Embryonic facial prominence (tissue), 1 donor: ENCODE measurements at regions not wholly inside any gene's neighbourhood (a gene's known extent, or its start where the extent isn't known, plus 50 kb on each side); places are given as distances from the start of the nearest gene placed in this dataset.
"Not testable (repeated sequence)": the region's sequence is repeated elsewhere in the genome, so short reads cannot be mapped to it uniquely, and the experiment has no call there.

Experiments
- DNase-seq: peaks from one replicate; pipeline ENCODE4 v3.0.0-alpha.2; 2016; ENCODE audit errors: extremely low spot score

DNA sequence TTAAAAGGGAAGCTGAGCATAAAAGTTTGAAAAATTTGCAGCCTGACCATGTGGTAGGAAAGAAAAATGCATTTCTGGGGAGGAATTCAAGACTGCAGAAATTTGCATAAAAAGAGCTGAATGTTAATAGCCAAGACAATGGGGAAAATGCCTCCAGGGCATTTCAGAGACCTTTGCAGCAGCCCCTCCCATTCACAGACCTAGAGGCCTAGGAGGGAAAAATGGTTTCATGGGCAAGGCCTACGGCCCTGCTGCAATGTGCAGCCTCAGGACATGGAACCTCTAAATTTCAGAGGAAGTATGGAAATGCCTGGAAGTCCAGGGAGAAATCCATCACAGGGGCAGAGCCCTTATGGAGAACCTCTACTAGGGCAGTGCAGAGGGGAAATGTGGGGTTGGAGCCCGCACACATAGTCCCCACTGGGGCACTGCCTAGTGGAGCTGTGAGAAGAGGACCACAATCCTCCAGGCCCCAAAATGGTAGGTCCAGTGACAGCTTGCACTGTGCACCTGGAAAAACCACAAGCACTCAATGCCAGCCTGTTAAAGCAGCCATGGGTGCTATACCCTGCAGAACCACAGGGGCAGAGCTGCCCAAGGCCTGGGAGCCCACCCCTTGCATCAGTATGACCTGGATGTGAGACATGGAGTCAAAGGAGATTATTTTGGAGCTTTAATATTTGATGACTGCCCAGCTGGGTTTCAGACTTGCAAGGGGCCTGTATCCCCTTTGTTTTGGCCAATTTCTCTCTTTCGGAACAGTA, 243.8 kb downstream of the DNAJB9 start:
- DNase-seq, result no peak

GRCh38 chr7:108815815-108816214, 246.1 kb downstream of the DNAJB9 start:
- DNase-seq, result no peak

DNA sequence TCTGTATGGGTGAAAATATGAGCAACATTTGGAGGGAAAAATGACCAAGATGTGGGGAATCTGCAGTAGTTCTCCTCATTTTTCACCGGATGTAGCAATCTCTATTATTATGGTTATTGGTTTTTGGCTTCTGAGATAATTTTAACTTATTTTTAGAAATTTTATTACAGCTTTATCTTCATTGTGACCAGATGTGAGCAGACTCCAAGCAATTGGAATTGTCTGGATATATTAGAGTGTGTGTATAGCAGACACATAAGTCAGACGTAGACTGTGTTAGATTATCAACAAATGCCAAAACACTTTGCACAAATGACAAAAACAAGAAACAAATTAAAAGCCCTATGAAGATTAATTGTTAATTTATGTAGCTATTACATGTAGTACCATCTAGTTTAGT, 249.1 kb downstream of the DNAJB9 start:
- DNase-seq, result no peak

DNA sequence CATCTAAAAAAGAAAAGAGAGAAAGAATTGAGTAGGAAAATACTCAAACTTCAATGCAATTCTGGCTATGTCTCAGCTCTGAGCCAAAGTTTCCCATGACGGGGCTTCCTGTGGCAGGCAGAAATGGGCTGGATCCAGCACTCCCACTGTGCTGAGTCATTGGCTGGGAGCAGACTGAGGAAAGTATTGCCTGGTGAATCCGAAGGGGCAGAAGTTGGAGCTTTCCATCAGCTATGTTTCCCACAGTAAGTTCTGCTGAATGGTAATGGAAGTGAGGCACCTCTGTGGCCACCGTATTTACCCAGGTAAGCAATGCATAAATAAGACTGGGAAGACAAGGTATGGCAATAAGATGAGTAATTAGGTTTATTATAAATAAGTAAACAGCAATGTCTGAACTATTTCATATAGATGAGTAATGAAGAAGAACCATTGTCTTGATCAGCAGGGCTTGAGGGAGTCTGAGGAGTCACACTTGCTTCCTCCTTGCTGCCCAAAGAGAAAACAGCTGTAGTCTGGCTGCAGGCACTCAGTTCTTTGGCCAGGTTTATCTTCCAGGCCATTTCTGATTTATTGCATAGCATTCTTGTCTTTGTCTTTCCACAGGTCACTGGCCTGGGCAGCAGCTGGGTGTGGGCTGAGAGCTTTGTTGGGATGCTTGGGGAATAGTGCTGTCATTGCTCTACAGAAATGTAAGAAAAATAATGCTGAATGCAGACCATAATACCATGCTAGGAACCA, 255.3 kb downstream of the DNAJB9 start:
- no peak for DNase-seq

DNA sequence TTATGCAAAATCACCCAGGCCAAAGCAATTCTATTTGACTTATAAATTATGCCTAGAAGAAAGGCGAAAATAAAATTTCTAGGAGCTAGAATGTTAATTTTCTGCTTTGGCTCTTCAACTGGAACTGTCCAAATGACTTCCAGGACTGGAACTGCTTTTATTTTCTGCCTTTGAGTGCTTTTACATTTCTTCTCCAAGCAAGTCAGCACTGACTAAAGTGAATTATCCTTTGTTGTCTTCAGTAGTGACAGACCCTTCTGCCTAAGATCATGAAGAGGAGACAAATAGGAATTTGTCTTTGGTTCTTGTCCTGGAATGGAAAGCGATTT, 255.9 kb downstream of the DNAJB9 start:
- DNase-seq, result no peak

- DNase-seq, result no peak
Observed at GRCh38 chr7:108836256-108836655, 266.6 kb downstream of the DNAJB9 start.

DNA sequence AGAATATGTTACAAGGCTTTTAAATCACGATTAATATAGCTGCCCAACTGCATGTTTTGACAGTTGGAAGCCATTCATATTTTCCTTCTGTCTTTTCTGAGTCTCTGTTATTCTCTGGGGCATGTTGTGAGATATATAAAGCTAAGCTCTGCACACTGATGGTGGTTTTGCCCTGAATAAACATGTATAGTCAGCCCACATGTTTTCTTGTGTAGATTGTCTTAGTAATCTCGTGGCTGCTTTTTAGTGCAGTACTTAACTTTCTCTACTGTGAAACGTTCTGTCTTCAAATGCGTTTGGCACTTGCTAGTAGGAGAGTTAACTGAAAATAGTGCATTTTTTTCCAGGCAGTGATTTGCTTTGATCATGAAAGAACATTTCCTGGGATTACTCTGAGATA, 268.5 kb downstream of the DNAJB9 start:
- DNase-seq, result no peak

GRCh38 chr7:108839076-108839475, 269.4 kb downstream of the DNAJB9 start:
- no peak for DNase-seq

GRCh38 chr7:108845951-108846350, 276.3 kb downstream of the DNAJB9 start:
- no peak for DNase-seq

- DNase-seq, result no peak
Observed at GRCh38 chr7:108846471-108846870, 276.8 kb downstream of the DNAJB9 start.

DNA sequence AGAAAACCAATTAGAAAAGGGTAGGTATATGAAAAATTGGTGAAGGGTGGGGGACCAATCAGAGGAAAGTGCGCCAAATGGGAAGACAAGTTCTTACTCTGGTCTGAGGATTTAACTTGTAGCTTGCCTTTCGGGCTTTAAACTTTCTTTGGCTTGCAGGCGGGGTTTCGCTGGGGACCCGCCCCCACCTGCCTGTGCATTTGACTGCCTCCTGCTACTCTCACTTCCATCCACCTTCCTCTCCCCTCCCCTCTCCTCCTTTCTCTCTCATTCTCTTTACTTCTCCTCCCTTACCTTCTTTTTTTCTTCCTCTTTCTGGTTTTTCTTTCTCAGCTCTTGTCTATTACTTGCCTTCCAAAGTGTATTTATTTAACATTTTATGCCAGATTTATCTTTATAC, 278.8 kb downstream of the DNAJB9 start:
- no peak for DNase-seq

GRCh38 chr7:108860615-108861014, 290.9 kb downstream of the DNAJB9 start:
- no peak for DNase-seq

GRCh38 chr7:108861071-108861470, 291.4 kb downstream of the DNAJB9 start:
- DNase-seq, result no peak

DNA sequence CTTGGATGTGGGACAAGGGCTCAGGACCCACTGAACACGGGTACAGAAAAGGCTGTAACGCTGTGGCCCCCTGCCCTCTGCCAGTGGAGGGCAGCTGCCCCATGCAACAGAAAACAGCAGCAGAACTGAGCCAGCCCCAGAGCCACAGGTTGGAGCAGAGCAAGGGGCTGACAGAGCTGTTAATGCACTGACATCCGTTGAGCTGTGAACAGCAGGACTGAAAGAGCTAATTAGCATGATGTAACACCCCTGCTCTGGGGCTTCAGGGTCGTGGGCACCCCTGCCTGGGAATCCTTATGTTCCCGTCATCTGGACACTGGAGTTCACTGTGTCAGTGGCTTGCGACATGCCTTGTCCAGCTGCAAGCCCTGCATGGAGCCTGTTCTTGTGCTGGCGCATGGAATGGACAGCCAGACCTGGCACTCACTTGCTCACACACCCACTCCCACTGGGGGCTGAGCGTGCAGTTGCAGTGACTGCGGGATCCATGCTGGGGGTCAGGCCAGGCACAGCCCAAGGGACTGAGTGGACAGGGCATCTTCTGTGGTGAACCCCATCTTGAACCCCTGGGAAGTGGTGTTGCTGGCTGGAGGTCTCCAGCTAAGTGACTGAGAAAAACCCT, 293.7 kb downstream of the DNAJB9 start:
- no peak for DNase-seq

DNA sequence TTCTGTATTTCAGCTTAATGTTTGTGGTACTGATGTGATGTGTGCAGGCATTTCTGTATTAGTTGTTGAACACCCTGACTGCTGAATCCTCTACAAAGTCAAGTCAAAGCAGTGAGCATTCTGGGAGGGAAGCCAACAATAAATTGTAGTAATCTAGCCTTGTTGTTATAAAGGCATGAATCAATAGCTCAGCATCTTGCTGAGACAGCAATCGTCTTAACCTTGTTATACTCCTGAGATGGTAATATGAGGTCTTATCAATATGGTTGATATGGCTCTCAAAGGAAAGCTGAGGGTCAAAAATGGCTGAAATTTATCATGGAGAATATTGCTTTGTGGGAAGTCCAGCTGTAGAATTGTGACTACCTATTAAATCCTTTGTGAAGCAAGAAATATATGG, 299.4 kb downstream of the DNAJB9 start:
- DNase-seq, result no peak

DNA sequence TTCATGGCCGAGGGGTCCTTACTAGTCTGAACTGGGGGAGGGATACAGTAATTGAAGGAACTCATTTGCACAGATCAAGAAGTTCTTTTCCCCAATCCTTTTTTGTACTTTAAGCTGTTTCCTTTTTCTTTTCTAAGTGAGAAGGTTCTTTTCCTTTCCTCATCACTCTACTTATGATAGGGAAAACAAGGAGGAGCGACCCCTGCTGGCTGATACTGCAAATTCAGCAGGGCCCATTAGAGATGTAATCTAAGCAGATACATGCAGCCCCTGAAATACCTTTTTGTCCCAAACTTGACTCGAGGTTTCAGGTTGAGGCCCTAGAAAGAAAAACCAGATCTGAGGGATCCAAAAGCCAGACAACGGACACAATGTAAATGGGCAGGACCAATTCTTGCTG, 305.5 kb downstream of the DNAJB9 start:
- DNase-seq, result no peak

GRCh38 chr7:108890862-108891261, 321.2 kb downstream of the DNAJB9 start:
- no peak for DNase-seq

DNA sequence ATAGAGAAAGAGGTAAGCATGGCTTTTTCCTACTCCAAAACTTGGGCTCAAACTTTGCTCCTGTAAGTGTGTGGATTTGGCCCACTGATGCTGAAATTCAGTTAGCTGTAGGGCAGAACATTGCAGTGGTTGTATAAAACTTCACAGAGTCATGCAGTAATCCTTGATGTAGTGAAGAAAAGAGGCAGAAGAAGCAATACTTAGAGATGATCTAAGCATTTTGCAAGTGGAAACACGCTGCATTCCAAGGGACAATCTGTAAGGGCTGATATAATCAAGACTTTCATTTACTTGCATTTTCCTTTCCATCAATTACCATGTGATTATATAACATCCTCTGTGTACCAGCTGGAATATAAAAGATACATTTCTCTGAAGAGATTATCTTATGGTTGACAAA, 338.8 kb downstream of the DNAJB9 start:
- no peak for DNase-seq

- no peak for DNase-seq
Observed at GRCh38 chr7:108911016-108911415, 341.3 kb downstream of the DNAJB9 start.

DNA sequence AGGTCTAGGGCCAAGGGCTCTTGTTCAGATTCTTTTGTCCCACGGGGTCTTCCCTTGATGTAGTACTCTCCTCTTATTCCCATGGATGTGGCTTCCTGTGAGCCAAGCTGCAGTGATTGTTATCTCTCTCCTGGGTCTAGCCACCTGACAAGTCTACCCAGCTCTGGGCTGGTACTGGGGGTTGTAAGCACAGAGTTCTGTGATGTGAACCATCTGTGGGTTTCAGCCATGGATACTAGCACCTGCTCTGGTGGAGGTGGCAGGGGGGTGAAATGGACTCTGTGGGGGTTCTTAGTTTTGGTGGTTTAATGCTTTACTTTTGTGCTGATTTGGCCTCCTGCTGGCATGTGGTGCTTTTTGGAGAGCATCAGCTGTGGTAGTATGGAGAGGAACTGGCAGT, 350.8 kb downstream of the DNAJB9 start:
- no peak for DNase-seq

DNA sequence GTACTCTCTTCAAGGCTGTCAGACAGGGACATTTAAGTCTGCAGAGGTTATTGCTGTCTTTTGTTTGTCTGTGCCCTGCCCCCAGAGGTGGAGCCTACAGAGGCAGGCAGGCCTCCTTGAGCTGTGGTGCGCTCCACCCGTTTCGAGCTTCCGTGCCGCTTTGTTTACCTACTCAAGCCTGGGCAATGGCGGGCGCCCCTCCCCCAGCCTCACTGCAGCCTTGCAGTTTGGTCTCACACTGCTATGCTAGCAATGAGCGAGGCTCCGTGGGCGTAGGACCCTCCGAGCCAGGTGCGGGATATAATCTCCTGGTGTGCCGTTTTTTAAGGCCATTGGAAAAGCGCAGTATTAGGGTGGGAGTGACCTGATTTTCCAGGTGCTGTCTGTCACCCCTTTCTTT, 373.4 kb downstream of the DNAJB9 start:
- DNase-seq, result not testable (repeated sequence)

GRCh38 chr7:108947526-108947925, 377.9 kb downstream of the DNAJB9 start:
- DNase-seq, result no peak

GRCh38 chr7:108972004-108972403, 402.3 kb downstream of the DNAJB9 start:
- no peak for DNase-seq
